ENCODE measurements at regions not wholly inside any gene's neighbourhood (a gene's known extent, or its start where the extent isn't known, plus 50 kb on each side); places are given as distances from the start of the nearest gene placed in this dataset.
"Not testable (repeated sequence)": the region's sequence is repeated elsewhere in the genome, so short reads cannot be mapped to it uniquely, and the experiment has no call there.

DNA sequence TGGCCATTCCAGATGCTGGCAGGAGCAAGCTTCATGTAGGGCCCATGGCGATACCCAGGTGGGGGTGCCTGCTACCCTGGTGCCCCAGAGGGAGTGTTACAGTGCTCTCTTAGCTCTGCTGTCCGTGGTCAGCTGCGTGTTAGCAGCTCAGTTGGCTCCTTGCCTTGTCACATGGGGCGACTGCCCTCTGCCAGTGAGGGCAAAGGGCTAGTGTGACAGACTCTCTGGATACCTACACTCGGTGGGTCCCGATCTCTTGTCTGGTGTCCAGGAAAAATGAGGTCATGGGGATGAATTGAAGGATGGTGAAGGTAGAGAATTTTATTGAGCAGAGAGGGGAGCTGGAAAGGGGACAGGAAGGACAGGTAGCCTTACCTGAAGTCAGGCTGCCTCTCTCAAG, 152.2 kb downstream of the CYP26A1 start:
- no peaks in the 10 kb centered on the region for H3K36me3 ChIP-seq
- WGBS (ENCODE audit: insufficient coverage, low coverage, low lambda C conversion rate, missing lambda C conversion rate): 41% methylated on average over 4 of the region's 6 CpGs
- peaks cover 0 to 53% (median 12%) of the 10 kb centered on the region in 4 donors for H3K4me1 ChIP-seq
- DNase-seq (peak; percentile 88 to 96 (median 93)), ATAC-seq (peak; percentile 80 to 98 (median 94))
- intact Hi-C loops (cut with DNase I): loop anchor here in 1 of 2 donors (10.0 kb wide), 1 partner anchor 51 kb away; no protein-coding TSS in a partner anchor
- no peak overlapping the region for H3K4me3 ChIP-seq
- H3K27ac ChIP-seq: peak overlapping the region in 2 of 3 donors; percentile 19 to 77
- H3K9me3 ChIP-seq: no peaks in the 10 kb centered on the region
- no peaks in the 10 kb centered on the region for H3K27me3 ChIP-seq
- TF ChIP-seq CTCF (IDR thresholded peaks at IDR 0.05): no peak
- no peak for TF ChIP-seq POLR2A (IDR thresholded peaks at IDR 0.05)

DNA sequence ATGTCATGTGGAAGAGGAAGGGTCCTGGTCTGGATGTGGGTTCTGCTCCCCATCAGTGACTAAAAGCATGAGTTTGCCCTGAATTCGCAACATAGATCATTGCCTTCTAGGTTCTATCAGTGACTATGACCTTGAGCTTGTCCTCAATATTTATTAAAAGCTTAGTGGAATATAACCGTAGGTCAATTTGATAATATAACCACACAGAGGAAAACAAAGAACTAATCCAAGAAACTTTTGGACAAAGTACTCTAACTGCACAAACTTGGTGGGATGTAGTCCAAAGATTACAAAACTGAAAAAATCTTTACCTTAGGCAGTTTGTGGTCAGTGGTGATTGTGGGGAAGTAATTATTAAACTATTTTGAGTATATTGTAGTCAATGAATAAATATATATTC, 152.9 kb downstream of the CYP26A1 start:
- Histone ChIP-seq H3K9me3 (no peaks in the 10 kb centered on the region), H3K27ac (peak overlapping the region in 2 of 3 donors; percentile 19 to 77), H3K4me1 (peaks cover 0 to 50% (median 10%) of the 10 kb centered on the region in 4 donors), H3K36me3 (no peaks in the 10 kb centered on the region), H3K27me3 (no peaks in the 10 kb centered on the region), H3K4me3 (no peak overlapping the region)
- intact Hi-C loops (cut with DNase I): loop anchor here in 1 of 2 donors (10.0 kb wide), 1 partner anchor 52 kb away; no protein-coding TSS in a partner anchor
- DNase-seq: no peak
- 0% methylated on average over 2 of the region's 2 CpGs for WGBS (ENCODE audit: insufficient coverage, low coverage, low lambda C conversion rate, missing lambda C conversion rate)
- peak; percentile 23 to 52 (median 42) for ATAC-seq
- TF ChIP-seq CTCF (IDR thresholded peaks at IDR 0.05) (no peak), POLR2A (IDR thresholded peaks at IDR 0.05) (no peak)

- 28% methylated on average over 5 of the region's 7 CpGs for WGBS (ENCODE audit: insufficient coverage, low coverage, low lambda C conversion rate, missing lambda C conversion rate)
- ATAC-seq (peak in 2 of 4 donors; percentile 20 to 31), DNase-seq (peak in 2 of 3 donors; percentile 67 to 76)
- Histone ChIP-seq H3K4me1 (peaks cover 0 to 32% (median 8%) of the 10 kb centered on the region in 4 donors), H3K27ac (peak overlapping the region in 1 of 3 donors; percentile 24)
- H3K36me3 ChIP-seq; intact Hi-C loops (cut with DNase I); H3K4me3 ChIP-seq; H3K9me3 ChIP-seq; H3K27me3 ChIP-seq: not testable (repeated sequence)
Observed at GRCh38 chr10:93230596-93230995, 156.9 kb downstream of the CYP26A1 start.

DNA sequence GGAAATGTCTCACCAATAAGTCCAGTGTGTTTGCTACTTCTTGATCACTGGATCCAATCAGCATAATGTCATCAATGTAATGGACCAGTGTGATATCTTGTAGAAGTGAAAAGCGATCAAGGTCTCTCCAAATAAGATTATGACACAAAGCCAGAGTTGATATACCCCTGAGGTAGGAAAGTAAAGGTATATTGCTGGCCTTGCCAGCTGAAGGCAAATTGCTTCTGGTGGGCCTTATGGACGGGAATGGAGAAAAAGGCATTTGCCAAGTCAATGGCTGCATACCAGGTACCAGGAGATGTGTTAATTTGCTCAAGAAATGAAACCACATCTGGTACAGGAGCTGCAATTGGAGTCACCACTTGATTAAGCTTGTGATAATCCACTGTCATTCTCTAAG, 158.5 kb downstream of the CYP26A1 start:
- H3K27ac ChIP-seq; H3K9me3 ChIP-seq; intact Hi-C loops (cut with DNase I); ATAC-seq; H3K4me3 ChIP-seq; DNase-seq; H3K36me3 ChIP-seq; H3K27me3 ChIP-seq: not testable (repeated sequence)
- 69% methylated on average over 2 of the region's 2 CpGs for WGBS (ENCODE audit: insufficient coverage, low coverage, low lambda C conversion rate, missing lambda C conversion rate)
- H3K4me1 ChIP-seq: peaks cover 0 to 26% (median 5%) of the 10 kb centered on the region in 4 donors

DNA sequence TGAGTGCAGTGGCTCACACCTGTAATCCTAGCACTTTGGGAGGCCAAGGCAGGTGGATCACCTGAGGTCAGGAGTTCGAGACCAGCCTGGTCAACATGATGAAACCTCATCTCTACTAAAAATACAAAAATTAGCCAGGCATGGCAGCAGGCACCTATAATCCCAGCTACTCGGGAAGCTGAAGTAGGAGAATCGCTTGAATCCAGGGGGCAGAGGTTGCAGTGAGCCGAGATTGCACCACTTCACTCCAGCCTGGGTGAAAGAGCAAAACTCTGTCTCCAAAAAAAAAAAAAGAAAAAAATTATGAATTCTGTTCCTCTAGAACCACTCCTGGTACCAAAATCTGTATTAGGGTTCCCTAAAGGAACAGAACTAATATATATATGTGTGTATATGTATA, 161.2 kb downstream of the CYP26A1 start:
- H3K4me3 ChIP-seq; H3K27me3 ChIP-seq; H3K36me3 ChIP-seq; H3K9me3 ChIP-seq; intact Hi-C loops (cut with DNase I): not testable (repeated sequence)
- DNase-seq: peak in 1 of 3 donors; percentile 71
- 46% methylated on average over 2 of the region's 4 CpGs for WGBS (ENCODE audit: insufficient coverage, low coverage, low lambda C conversion rate, missing lambda C conversion rate)
- Histone ChIP-seq H3K4me1 (peaks cover 0 to 26% (median 5%) of the 10 kb centered on the region in 4 donors), H3K27ac (peak overlapping the region in 2 of 3 donors; percentile 24 to 70)
- ATAC-seq: peak; percentile 31 to 64 (median 52)

- Histone ChIP-seq H3K27ac (peak overlapping the region in 1 of 3 donors; percentile 70), H3K4me3 (no peak overlapping the region), H3K27me3 (no peaks in the 10 kb centered on the region), H3K36me3 (no peaks in the 10 kb centered on the region), H3K4me1 (peaks cover 0 to 21% (median 5%) of the 10 kb centered on the region in 4 donors), H3K9me3 (no peaks in the 10 kb centered on the region)
- intact Hi-C loops (cut with DNase I): no loop called here
- DNase-seq (peak; percentile 53 to 83 (median 82)), ATAC-seq (peak; percentile 93 to 99 (median 98))
- TF ChIP-seq CTCF (IDR thresholded peaks at IDR 0.05) (no peak), POLR2A (IDR thresholded peaks at IDR 0.05) (peak; percentile 30)
- 22% methylated on average over 3 of the region's 3 CpGs for WGBS (ENCODE audit: insufficient coverage, low coverage, low lambda C conversion rate, missing lambda C conversion rate)
Observed at GRCh38 chr10:93235686-93236085, 162.0 kb downstream of the CYP26A1 start.
